GM12864 (cell line): ENCODE measurements at regions not wholly inside any gene's neighbourhood (a gene's known extent, or its start where the extent isn't known, plus 50 kb on each side); places are given as distances from the start of the nearest gene placed in this dataset.

Source experiments
- DNase-seq: peaks from one replicate; pipeline ENCODE4 v3.0.0-alpha.2; 2011; ENCODE audit warnings: low read depth
- H3K4me3 ChIP-seq: 2 replicates; pipeline ENCODE4 v1.5.1; 2011; ENCODE audit warnings: mild to moderate bottlenecking, low read depth, low read length, control low read depth
- TF ChIP-seq, protein P1 (sequence below): IDR thresholded peaks from 2 replicates; pipeline ENCODE4 v1.5.1; 2011; ENCODE audit warnings: low read depth, mild to moderate bottlenecking, moderate library complexity, low read length, control low read depth, inconsistent platforms; ENCODE audit errors: missing control alignments

- no peak for DNase-seq
- TF ChIP-seq, protein P1, sequence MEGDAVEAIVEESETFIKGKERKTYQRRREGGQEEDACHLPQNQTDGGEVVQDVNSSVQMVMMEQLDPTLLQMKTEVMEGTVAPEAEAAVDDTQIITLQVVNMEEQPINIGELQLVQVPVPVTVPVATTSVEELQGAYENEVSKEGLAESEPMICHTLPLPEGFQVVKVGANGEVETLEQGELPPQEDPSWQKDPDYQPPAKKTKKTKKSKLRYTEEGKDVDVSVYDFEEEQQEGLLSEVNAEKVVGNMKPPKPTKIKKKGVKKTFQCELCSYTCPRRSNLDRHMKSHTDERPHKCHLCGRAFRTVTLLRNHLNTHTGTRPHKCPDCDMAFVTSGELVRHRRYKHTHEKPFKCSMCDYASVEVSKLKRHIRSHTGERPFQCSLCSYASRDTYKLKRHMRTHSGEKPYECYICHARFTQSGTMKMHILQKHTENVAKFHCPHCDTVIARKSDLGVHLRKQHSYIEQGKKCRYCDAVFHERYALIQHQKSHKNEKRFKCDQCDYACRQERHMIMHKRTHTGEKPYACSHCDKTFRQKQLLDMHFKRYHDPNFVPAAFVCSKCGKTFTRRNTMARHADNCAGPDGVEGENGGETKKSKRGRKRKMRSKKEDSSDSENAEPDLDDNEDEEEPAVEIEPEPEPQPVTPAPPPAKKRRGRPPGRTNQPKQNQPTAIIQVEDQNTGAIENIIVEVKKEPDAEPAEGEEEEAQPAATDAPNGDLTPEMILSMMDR = no peak
- no peak overlapping the region for H3K4me3 ChIP-seq
These were observed 129.0 kb upstream of the PRICKLE2 start for GRCh38 chr3:64354221-64354620.

- no peak for DNase-seq
- TF ChIP-seq, protein P1 = no peak
- H3K4me3 ChIP-seq = no peak overlapping the region
These were observed 128.0 kb upstream of the PRICKLE2 start for GRCh38 chr3:64353226-64353625.

GRCh38 chr3:64352639-64352992, 127.3 kb upstream of the PRICKLE2 start:
- no peak overlapping the region for H3K4me3 ChIP-seq
- TF ChIP-seq, protein P1 = no peak
- no peak for DNase-seq

DNA sequence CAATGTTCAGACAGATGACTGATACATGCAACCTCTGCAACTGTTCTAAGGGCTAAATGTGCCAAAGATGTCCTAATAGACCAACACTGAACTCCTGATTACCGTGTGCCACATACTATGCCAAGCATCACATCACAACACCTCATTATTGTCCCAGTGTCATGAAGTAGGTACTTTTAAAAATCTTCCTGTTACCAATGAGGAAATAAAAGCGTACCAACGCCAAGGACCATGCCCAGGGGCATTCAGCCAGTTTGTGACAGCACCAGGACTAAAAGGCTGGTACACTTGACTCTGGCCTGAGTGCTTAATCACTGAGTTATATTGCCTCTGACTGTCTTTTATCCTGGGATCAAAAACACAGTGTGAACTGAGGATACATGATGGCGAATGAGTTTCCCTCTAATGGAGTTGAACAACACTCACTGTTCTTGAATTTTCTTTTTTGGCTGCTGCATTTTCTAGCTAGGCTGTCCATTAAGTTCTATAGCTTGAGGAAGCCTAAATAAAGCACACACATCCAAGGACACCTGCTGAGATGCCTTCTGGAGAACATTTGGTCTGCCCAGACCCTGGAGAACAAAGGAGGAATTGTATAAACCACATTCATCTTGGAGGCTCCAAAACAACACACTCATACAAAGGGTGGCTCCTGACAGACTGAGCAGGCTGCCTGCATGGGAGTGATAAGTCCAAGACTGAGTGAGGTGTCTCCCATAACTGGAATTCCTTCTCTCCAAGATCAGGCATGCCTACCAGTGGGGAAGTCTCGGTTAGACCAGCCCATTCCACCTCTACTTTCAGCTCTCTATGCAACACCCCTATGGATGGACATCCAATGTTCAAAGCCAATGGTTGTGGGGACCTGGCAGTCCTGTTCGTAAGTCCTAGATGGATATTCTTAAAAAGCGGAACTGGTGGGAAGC, 126.7 kb upstream of the PRICKLE2 start:
- no peak overlapping the region for H3K4me3 ChIP-seq
- DNase-seq = no peak
- TF ChIP-seq, protein P1 = no peak

DNA sequence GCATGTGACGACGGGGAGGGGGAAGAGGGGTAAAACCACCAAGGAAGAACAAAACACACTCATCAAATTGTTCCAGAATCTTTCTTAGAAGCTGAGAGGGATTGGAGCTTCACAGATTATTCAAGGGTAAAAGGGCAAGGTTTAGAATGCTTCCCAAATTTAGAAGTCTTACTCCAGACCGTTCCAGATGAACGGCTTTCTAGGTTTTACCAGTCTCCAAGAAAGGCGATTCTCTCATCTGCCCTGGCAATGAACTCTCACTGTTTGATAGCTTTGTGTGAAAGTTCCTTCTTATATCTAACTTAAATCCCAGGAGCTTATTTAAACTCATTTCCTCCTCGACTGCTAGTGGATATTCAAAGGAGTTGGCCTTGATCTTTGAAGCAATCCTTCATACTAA, 124.3 kb upstream of the PRICKLE2 start:
- no peak for DNase-seq
- TF ChIP-seq, protein P1 = no peak
- H3K4me3 ChIP-seq = no peak overlapping the region

GRCh38 chr3:64345371-64345770, 120.1 kb upstream of the PRICKLE2 start:
- TF ChIP-seq, protein P1 = no peak
- no peak for DNase-seq
- H3K4me3 ChIP-seq = no peak overlapping the region

DNA sequence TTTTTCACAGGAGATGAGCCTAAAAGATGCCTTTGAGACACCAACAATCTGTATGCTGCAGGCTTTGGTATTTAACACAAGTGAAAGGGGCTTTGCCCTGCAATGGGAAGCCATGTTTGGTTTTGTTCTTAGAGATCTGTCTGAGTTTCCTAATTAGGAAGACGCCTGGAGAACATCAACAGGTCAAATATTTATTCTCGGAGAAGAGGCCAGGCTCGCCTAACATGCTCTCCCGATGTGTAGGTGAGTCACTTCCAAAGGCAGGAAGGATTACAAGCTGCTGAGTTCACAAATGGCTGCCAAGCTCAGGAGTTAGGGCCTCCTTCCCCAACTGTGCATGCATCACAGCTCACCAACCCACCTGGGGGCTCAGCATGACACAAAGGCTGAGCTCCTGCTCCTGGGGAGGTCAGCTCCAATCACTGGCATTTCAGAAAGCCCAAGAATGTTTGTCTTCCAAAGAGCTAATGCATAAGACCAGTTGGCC, 119.5 kb upstream of the PRICKLE2 start:
- no peak overlapping the region for H3K4me3 ChIP-seq
- DNase-seq = no peak
- TF ChIP-seq, protein P1 = no peak
